Heart right ventricle (tissue), 16 donors: ENCODE measurements at regions not wholly inside any gene's neighbourhood (a gene's known extent, or its start where the extent isn't known, plus 50 kb on each side); places are given as distances from the start of the nearest gene placed in this dataset.

Source experiments
- ATAC-seq, 8 donors: fragments of 200-7000 bp; cut with Tn5 transposase; one replicate each; pipeline ENCODE4 v1.9.1; 2020; ENCODE audit warnings: mild to moderate bottlenecking in 8 of 8, moderate library complexity in 8 of 8, moderate number of reproducible peaks in 1 of 8
- DNase-seq, 2 donors: peaks; one replicate each; pipeline ENCODE4 v3.0.0-alpha.2; 2020
- H3K27ac ChIP-seq, 10 donors: fragments of 200-600 bp; sonication (generic) in 2 of 10; one replicate each; pipeline versions ENCODE4 v1.5.0 to v1.8.0; 2020 to 2022; ENCODE audit warnings: mild to moderate bottlenecking in 3 of 10
- H3K27me3 ChIP-seq, 7 donors: fragments of 200-600 bp; one replicate each; pipeline ENCODE4 v1.8.0; 2021 to 2022; ENCODE audit warnings: mild to moderate bottlenecking in 2 of 7
- H3K36me3 ChIP-seq, 9 donors: fragments of 200-600 bp; sonication (generic) in 1 of 9; one replicate each; pipeline versions ENCODE4 v1.5.0 to v1.8.0; 2020 to 2022; ENCODE audit warnings: mild to moderate bottlenecking in 2 of 9
- H3K4me1 ChIP-seq, 9 donors: fragments of 200-600 bp; sonication (generic) in 1 of 9; one replicate each; pipeline versions ENCODE4 v1.5.0 to v1.8.0; 2020 to 2022; ENCODE audit warnings: mild to moderate bottlenecking in 4 of 9
- H3K4me3 ChIP-seq, 10 donors: fragments of 200-600 bp; sonication (generic) in 2 of 10; one replicate each; pipeline versions ENCODE4 v1.5.0 to v1.8.0; 2020 to 2022; ENCODE audit warnings: mild to moderate bottlenecking in 7 of 10, moderate library complexity in 2 of 10
- H3K9me3 ChIP-seq, 11 donors: fragments of 200-600 bp in 10 of 11; sonication (generic) in 2 of 11; one replicate each; pipeline versions ENCODE4 v1.5.0 to v1.8.0; 2013 to 2022; ENCODE audit warnings: mild to moderate bottlenecking in 2 of 11, control low read depth in 1 of 11, moderate library complexity in 1 of 11
- WGBS, 2 donors: extraction: QIAGEN DNeasy Blood & Tissue Kit; methylation state at CpG; one replicate each; pipeline ENCODE4 v1.1.7; 2013; ENCODE audit warnings: inconsistent platforms in 1 of 2; 5-methylcytosine and 5-hydroxymethylcytosine counted together
- intact Hi-C, 10 donors: fragments of 100-400 bp; cut with DNase I; formaldehyde crosslinking; loops; one replicate each; pipeline versions ENCODE4 v1.11.1 to v1.14.2; 2022
- TF ChIP-seq, protein P1 (sequence below), 9 donors: fragments of 200-600 bp; sonication (generic) in 2 of 9; IDR thresholded peaks; one replicate each; pipeline versions ENCODE4 v1.5.0 to v1.8.0; 2021 to 2022; ENCODE audit warnings: antibody characterized with exemption in 9 of 9, mild to moderate bottlenecking in 5 of 9, moderate library complexity in 1 of 9
- donor health status: Arrhythmogenic right ventricular cardiomyopathy.
- donor health status: ischemic (EF 13 %, LVEDD 7.1; RV severe dilation, severe dysfunction).
- donor health status: healthy with polysubstance abuse.
- donor health status: DM: no; HTN: yes; CAD: no.
- donor health status: DM: no; HTN: no; CAD: no.
- donor health status: ischemic (EF 25% LVEDD 6.9; RV normal size, moderate dysfunction).
- donor health status: ischemic (EF 25% LVEDD 5.7; RV mildly dilated, moderate dysfunction).
- donor health status: healthy.
- donor health status: DM: yes; HTN: yes; CAD: no.
- donor health status: Ischemic cardiomyopathy.
- donor health status: ischemic (EF 35%, LVEDD 5.7; RV mildly dilated, moderate dysfunction).
- donor health status: nonischemic (EF 11% LVEDD 7.7; RV severe dilation, severe dysfunction).
- donor health status: DM: yes; HTN: yes; CAD: no.
- donor health status: PGD.
- donor health status: ischemic (EF 29% LVEDD 5.4; RV normal size, mild dysfunction).
- donor health status: nonischemic (EF 23%, LVEDD 6.1; RV moderate dilation, normal function).

DNA sequence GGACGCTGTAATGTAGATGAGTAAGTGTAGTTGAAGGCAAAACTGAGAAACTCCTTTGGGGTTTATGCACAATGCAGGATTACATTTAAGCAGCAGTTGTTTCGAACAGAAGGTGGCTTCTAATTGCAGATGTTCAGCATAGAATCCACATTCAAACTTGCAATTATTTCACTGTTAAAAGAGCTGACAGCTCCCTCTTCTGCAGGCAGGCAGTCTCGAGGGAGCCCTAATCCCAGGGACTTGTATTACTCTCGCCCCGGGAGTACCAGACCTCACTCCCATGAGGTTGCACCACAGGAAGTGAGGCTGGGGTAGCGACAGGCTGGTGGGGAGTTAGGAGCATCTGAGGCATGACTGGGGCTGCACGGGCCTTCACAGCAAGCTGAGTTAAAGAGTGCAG, 484.3 kb upstream of the EEF2KMT start:
- H3K27ac ChIP-seq: no peak overlapping the region
- H3K27me3 ChIP-seq: peaks cover 0 to 9% (median 0%) of the 10 kb centered on the region in 7 donors
- WGBS, 2 donors: 48% methylated on average over 7 of the region's 7 CpGs
- ATAC-seq (no peak), DNase-seq (no peak)
- intact Hi-C loops: no loop called here
- H3K4me3 ChIP-seq: no peak overlapping the region
- TF ChIP-seq, protein P1, sequence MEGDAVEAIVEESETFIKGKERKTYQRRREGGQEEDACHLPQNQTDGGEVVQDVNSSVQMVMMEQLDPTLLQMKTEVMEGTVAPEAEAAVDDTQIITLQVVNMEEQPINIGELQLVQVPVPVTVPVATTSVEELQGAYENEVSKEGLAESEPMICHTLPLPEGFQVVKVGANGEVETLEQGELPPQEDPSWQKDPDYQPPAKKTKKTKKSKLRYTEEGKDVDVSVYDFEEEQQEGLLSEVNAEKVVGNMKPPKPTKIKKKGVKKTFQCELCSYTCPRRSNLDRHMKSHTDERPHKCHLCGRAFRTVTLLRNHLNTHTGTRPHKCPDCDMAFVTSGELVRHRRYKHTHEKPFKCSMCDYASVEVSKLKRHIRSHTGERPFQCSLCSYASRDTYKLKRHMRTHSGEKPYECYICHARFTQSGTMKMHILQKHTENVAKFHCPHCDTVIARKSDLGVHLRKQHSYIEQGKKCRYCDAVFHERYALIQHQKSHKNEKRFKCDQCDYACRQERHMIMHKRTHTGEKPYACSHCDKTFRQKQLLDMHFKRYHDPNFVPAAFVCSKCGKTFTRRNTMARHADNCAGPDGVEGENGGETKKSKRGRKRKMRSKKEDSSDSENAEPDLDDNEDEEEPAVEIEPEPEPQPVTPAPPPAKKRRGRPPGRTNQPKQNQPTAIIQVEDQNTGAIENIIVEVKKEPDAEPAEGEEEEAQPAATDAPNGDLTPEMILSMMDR (IDR thresholded peaks at IDR 0.05): no peak
- no peaks in the 10 kb centered on the region for H3K4me1 ChIP-seq
- no peaks in the 10 kb centered on the region for H3K36me3 ChIP-seq
- H3K9me3 ChIP-seq: no peaks in the 10 kb centered on the region

DNA sequence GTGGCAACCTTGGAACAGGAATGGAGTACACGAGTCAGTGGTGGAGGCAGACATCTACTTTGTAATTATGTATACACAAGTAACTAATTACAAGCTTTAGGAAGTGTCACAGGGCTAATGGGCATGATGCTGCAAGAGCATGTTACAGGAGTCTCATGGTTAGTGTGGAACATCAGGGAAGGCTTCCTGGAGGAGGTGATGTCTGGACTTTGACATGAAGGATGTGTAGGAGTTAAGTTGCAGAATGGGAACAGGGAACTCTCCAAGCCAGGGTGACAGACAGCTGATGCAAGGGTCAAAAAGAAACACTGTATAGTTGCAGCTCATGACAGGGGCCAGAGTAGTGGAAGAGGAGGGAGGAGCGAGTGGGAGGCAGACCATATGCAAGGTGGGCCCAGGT, 483.8 kb upstream of the EEF2KMT start:
- H3K4me3 ChIP-seq: no peak overlapping the region
- no peak for DNase-seq
- no peaks in the 10 kb centered on the region for H3K36me3 ChIP-seq
- no peak for ATAC-seq
- no peaks in the 10 kb centered on the region for H3K4me1 ChIP-seq
- TF ChIP-seq, protein P1 (IDR thresholded peaks at IDR 0.05): no peak
- H3K27ac ChIP-seq: no peak overlapping the region
- 80% methylated on average over 2 of the region's 2 CpGs for WGBS, 2 donors
- peaks cover 0 to 11% (median 0%) of the 10 kb centered on the region in 7 donors for H3K27me3 ChIP-seq
- no peaks in the 10 kb centered on the region for H3K9me3 ChIP-seq
- intact Hi-C loops: no loop called here

DNA sequence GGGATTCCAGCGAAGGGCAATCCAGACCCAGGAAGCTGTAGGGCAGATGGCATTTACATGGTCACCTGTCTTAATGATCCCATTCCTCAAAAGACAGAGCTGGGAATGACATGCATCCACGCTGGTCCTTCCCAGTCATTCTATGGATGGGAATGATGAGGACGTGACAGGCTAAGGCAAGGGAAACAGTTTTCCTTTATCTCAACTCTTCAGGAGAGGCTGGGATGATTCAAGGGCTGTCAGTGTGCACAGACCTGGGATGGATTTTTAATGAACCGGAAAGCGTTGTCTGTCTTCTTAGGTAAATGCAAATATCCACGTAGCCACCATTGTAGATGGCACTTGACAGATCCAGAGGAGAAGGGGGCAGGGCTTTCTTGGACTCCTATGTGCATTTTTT, 483.2 kb upstream of the EEF2KMT start:
- Histone ChIP-seq H3K36me3 (no peaks in the 10 kb centered on the region), H3K27me3 (peaks cover 0 to 13% (median 0%) of the 10 kb centered on the region in 7 donors), H3K4me1 (no peaks in the 10 kb centered on the region), H3K27ac (no peak overlapping the region), H3K9me3 (no peaks in the 10 kb centered on the region), H3K4me3 (no peak overlapping the region)
- WGBS, 2 donors: 78 to 86% methylated on average over 6 of the region's 6 CpGs
- TF ChIP-seq, protein P1 (IDR thresholded peaks at IDR 0.05): no peak
- ATAC-seq (no peak), DNase-seq (no peak)
- intact Hi-C loops: no loop called here

DNA sequence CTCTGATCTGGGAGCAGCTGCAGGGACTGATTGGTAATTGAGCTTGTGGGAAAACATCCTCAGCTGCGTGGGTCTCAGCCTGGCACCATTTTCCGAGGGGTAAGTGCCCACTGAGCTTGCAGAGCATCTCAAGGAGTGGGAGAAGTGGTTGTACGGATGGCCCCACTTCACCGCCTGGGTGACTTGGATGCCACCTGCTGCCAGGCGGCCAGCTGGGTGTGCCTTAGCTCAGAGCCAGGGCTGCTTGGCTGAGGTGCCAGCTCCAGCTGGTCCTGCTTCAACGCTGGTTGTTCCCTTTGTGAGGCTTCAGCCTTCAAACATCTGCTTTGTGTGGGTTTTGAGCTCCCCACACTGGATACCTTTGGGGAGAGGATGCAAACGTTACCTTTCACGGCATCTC, 482.7 kb upstream of the EEF2KMT start:
- intact Hi-C loops: no loop called here
- Histone ChIP-seq H3K27ac (no peak overlapping the region), H3K27me3 (peaks cover 0 to 13% (median 0%) of the 10 kb centered on the region in 7 donors), H3K36me3 (no peaks in the 10 kb centered on the region), H3K4me1 (no peaks in the 10 kb centered on the region), H3K4me3 (no peak overlapping the region), H3K9me3 (no peaks in the 10 kb centered on the region)
- 66 to 71% methylated on average over 8 of the region's 8 CpGs for WGBS, 2 donors
- TF ChIP-seq, protein P1 (IDR thresholded peaks at IDR 0.05): no peak
- DNase-seq: no peak
- ATAC-seq: no peak
